SW480 (cell line): ENCODE measurements at regions not wholly inside any gene's neighbourhood (a gene's known extent, or its start where the extent isn't known, plus 50 kb on each side); places are given as distances from the start of the nearest gene placed in this dataset.
"Not testable (repeated sequence)": the region's sequence is repeated elsewhere in the genome, so short reads cannot be mapped to it uniquely, and the experiment has no call there.

ENCODE experiments used
- DNase-seq: peaks from one replicate; pipeline ENCODE4 v3.0.0-alpha.2; 2016; ENCODE audit warnings: low spot score

GRCh38 chr7:12884856-12885440 lies 197.5 kb downstream of the ARL4A start:
- DNase-seq: peak; percentile 17

DNA sequence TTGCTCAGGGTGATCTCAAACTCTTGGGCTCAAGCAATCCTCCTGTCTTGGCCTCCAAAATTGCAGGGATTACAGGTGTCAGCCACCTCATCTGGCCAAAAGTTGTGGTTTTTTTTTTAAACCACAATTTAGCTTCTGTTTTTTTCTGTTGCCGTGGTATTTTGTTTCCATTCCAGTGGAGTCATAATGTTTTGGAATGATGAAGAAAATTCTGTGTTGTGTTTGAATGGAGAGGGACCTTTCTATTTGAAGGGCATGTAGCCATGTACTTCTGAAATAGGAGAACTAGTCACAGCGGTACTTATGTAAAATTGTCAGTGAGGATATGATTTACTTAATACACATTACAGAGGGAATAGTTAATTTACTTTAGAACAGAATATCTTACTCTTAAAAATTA lies 201.3 kb downstream of the ARL4A start:
- no peak for DNase-seq

GRCh38 chr7:12889391-12889790 lies 202.0 kb downstream of the ARL4A start:
- DNase-seq: no peak

GRCh38 chr7:12890586-12890985 lies 203.2 kb downstream of the ARL4A start:
- no peak for DNase-seq

- no peak for DNase-seq
Observed at GRCh38 chr7:12893292-12893691, 205.9 kb downstream of the ARL4A start.

DNA sequence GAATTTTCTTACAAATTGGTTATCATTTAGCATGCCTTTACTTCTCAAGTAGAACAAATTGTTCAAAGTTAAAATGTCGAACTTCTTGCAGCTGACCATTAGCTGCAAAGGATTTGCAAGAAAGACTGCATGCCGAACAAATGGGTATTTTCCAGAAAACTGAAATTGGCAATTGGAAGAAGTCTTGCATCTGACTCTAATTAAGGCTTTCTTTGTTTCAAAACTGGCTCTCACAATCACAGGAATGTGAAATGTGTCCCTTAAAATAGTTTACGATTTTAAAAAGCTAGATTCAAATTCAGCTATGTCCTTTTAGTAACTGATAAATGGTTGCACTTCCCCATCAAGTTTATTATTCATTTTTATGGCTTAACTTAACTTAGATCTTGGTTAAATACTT lies 207.9 kb downstream of the ARL4A start:
- no peak for DNase-seq

GRCh38 chr7:12896316-12896715 lies 208.9 kb downstream of the ARL4A start:
- DNase-seq: no peak

GRCh38 chr7:12898004-12898403 lies 210.6 kb downstream of the ARL4A start:
- no peak for DNase-seq

GRCh38 chr7:12898620-12899019 lies 211.2 kb downstream of the ARL4A start:
- DNase-seq: no peak

- no peak for DNase-seq
Observed at GRCh38 chr7:12905671-12906070, 218.2 kb downstream of the ARL4A start.

GRCh38 chr7:12907774-12908173 lies 220.3 kb downstream of the ARL4A start:
- no peak for DNase-seq

DNA sequence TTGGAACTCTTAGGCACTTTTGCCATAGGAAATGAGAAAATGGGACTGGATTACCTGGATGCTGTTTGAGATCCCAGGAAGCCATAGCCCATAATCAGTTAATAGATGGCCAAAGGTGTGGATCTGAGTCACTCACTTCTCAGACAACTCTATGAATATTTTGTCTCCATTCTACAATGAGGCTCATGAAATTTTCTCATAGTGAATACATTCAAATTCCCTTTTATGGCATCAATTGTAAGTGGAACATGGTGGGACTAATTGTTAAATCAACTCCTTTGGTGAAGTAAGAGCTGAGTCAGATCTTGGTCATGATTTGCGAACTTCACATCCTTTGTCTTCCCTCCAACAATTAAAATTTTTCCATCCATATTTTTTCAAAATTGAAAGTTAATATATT lies 222.1 kb downstream of the ARL4A start:
- DNase-seq: no peak

GRCh38 chr7:12911053-12911452 lies 223.6 kb downstream of the ARL4A start:
- DNase-seq: no peak

- no peak for DNase-seq
Observed at GRCh38 chr7:12913002-12913401, 225.6 kb downstream of the ARL4A start.

- no peak for DNase-seq
Observed at GRCh38 chr7:12917801-12918200, 230.4 kb downstream of the ARL4A start.

DNA sequence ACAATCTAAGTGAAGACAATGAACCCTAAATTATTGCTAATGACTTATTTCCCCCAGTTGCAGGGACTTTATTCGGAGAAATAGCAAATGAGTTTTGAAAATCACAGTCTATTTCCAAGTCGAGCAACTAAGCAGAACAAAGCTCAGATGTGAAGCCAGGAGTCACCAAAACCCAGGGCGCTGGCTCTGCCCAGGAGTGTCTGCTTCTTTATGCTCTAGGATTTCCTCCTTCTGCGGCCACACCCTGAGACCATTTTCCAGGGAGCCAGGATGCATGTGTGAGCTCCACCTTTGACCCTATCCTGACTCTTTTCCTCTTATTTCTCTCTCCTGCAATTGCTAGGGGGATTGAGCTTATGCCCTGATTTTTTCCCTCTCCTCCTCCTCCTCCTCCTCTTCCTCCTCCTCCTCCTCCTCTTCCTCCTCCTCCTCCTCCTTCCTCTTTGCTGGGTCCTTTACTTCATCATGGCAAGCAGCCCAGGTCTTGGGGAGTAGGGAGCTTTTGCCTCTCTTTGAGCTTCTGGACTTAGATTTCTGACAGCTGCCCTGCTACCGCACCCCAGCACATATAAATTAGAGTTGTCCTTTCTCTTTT lies 234.4 kb downstream of the ARL4A start:
- DNase-seq: no peak

DNA sequence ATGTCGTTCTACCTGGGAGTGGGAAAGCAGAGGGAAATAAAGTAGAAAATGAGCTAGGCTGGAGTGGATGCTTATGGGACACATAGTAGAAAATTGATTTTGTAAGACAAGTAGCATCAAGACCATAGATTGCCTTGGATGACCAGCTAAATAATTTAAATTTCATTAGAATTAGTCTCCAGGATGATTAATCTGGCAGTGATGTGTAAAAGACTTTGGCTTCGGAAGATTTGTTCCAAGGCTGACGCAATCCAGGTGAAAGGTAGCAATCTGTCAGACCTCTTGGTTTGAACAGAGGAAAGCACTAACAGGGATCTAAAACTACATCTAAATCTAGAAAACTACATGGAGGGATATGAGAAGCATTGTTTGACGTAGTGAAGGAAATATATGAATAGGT lies 236.5 kb downstream of the ARL4A start:
- DNase-seq: peak; percentile 33

GRCh38 chr7:12926206-12926605 lies 238.8 kb downstream of the ARL4A start:
- no peak for DNase-seq

- DNase-seq: no peak
Observed at GRCh38 chr7:12927635-12928434, 240.4 kb downstream of the ARL4A start.

DNA sequence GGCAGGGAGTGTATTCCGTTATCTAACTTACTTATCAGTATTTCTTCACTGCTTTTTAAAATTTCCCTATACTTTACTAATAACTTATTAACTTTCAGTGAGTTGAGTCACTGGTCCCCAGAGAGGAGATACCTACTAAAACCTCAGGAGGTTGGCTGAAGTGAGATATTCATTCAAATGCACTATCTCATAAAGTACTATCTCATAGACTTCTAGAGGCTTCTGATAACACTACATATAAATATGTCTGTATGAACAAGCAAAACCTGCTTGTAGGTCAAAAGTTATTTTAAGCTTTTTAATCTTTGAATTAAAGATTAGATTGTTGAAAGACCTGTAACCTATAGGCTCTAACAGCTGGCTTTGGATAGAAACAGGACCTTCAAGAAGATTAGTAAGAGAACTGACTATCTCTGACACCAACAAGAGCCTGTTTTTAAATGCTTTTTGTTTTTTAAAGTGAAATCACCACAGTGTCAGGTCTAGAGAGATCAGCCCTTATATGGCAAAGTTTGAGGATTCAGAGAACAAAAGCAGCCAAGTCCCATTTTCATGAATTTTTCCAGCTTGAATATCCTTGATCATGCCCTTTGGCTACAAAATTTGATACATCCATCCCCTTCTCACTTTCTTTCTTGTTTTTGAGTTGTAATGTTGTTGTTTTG lies 242.2 kb downstream of the ARL4A start:
- DNase-seq: no peak

DNA sequence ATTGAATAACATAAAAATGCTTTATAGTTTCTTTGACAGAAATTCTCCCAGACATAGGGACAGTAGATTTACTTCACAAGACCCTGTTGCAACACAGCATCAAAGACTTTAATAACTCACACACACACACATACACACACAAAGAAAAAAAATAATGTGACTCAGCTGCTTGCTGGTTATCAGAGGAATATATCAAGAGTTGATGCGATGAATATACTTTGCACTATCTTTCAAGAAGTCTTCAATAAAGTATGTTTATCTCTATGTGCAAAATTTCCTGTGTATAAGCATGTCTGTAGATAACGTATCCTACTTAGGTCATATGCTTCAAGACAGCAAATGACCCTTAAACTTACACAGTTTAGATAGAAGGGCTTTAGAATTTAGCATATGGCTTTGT lies 243.1 kb downstream of the ARL4A start:
- no peak for DNase-seq

- not testable (repeated sequence) for DNase-seq
Observed at GRCh38 chr7:12931465-12931864, 244.0 kb downstream of the ARL4A start.

- no peak for DNase-seq
Observed at GRCh38 chr7:12939694-12940093, 252.3 kb downstream of the ARL4A start.
